Small intestine (tissue), 7 donors: ENCODE measurements at regions not wholly inside any gene's neighbourhood (a gene's known extent, or its start where the extent isn't known, plus 50 kb on each side); places are given as distances from the start of the nearest gene placed in this dataset.

ENCODE experiments used
- DNase-seq, 2 donors: peaks; one replicate each; pipeline versions ENCODE4 v3.0.0 to v3.0.0-alpha.2; 2013
- FAIRE-seq: peaks from 2 replicates; lab custom pipeline; 2012; peaks lifted over from hg19 to GRCh38; lab: Jason Lieb, UNC
- H3K27ac ChIP-seq, 3 donors: one replicate each; pipeline ENCODE4 v1.5.1; 2013; ENCODE audit warnings: low read length in 2 of 3, mild to moderate bottlenecking in 2 of 3, control low read depth in 1 of 3, inconsistent platforms in 1 of 3, low read depth in 1 of 3, moderate library complexity in 1 of 3
- H3K27me3 ChIP-seq, 3 donors: one replicate each; pipeline ENCODE4 v1.6.1; 2013; ENCODE audit warnings: low read length in 3 of 3, inconsistent platforms in 1 of 3; ENCODE audit not compliant: control insufficient read depth in 3 of 3, insufficient read depth in 3 of 3
- H3K36me3 ChIP-seq, 3 donors: one replicate each; pipeline ENCODE4 v1.6.1; 2013; ENCODE audit warnings: low read length in 3 of 3, inconsistent platforms in 1 of 3, low read depth in 1 of 3, mild to moderate bottlenecking in 1 of 3, moderate library complexity in 1 of 3; ENCODE audit not compliant: control insufficient read depth in 3 of 3, insufficient read depth in 2 of 3
- H3K4me1 ChIP-seq, 3 donors: one replicate each; pipeline ENCODE4 v1.6.1; 2013; ENCODE audit warnings: low read length in 2 of 3, inconsistent platforms in 1 of 3, low read depth in 1 of 3, mild to moderate bottlenecking in 1 of 3, moderate library complexity in 1 of 3; ENCODE audit not compliant: control insufficient read depth in 3 of 3, insufficient read depth in 2 of 3
- H3K4me3 ChIP-seq, 3 donors: one replicate each; pipeline ENCODE4 v1.5.1; 2013; ENCODE audit warnings: low read length in 3 of 3, control low read depth in 1 of 3, inconsistent platforms in 1 of 3, low read depth in 1 of 3, mild to moderate bottlenecking in 1 of 3, moderate library complexity in 1 of 3
- H3K9me3 ChIP-seq, 2 donors: one replicate each; pipeline ENCODE4 v1.6.1; 2013; ENCODE audit warnings: low read depth in 1 of 2, low read length in 1 of 2; ENCODE audit not compliant: control insufficient read depth in 2 of 2, insufficient read depth in 1 of 2
- WGBS, 3 donors: extraction: QIAGEN DNeasy Blood & Tissue Kit; methylation state at CpG; one replicate each; pipeline ENCODE4 v1.1.7; 2013; 5-methylcytosine and 5-hydroxymethylcytosine counted together
- donor health status: healthy with polysubstance abuse.
- donor health status: control.
- donor health status: control.
- donor health status: Bipolar disorder and iron deficiency.
- donor health status: healthy.

DNA sequence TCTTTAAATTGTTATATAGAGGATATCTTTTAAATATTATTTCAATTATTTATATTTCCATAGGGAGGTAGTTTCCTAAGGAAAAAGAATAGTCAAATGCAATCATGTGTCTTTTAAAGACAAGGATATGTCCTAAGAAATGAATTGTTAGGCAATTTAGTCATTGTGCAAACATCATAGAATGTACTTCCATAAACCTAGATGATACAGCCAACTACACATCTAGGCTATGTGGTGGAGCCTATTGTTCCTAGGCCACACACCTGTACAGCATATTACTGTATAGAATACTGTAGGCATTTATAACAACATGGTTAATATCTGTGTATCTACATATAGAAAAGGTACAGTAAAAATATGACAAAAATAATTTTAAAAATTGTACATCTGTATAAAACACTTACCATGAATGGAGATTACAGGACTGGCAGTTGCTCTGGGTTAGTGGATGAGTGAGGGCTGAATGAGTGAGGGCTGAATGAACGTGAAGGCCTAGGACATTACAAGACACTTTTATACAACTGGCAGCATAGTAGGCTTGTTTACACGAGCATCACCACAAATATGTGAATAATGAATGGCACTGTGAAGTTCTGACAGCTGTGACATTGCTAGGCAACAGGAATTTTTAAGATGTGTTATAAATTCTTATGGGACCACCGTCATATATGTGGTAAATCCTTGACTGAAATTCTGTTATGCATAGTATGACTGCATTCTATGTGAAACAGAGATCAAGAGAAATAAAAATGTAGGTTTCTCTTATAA lies 1879.0 kb upstream of the RAG2 start:
- H3K27me3 ChIP-seq: no peaks in the 10 kb centered on the region
- no peak overlapping the region for H3K27ac ChIP-seq
- FAIRE-seq (no peak), DNase-seq (no peak)
- 41 to 57% (median 54%) methylated on average over 3 of the region's 3 CpGs for WGBS, 3 donors
- H3K9me3 ChIP-seq: no peaks in the 10 kb centered on the region
- H3K36me3 ChIP-seq: no peaks in the 10 kb centered on the region
- no peaks in the 10 kb centered on the region for H3K4me1 ChIP-seq
- no peak overlapping the region for H3K4me3 ChIP-seq

- Histone ChIP-seq H3K27me3 (no peaks in the 10 kb centered on the region), H3K4me3 (no peak overlapping the region), H3K9me3 (peaks cover 0 to 2% of the 10 kb centered on the region in 2 donors), H3K4me1 (no peaks in the 10 kb centered on the region), H3K36me3 (no peaks in the 10 kb centered on the region), H3K27ac (no peak overlapping the region)
- WGBS, 3 donors: 71 to 79% (median 71%) methylated on average over 6 of the region's 6 CpGs
- DNase-seq: no peak
- no peak for FAIRE-seq
Measured at GRCh38 chr11:38461751-38462150, 1863.7 kb upstream of the RAG2 start.

- Histone ChIP-seq H3K27me3 (no peaks in the 10 kb centered on the region), H3K36me3 (no peaks in the 10 kb centered on the region), H3K4me3 (no peak overlapping the region), H3K4me1 (no peaks in the 10 kb centered on the region), H3K9me3 (peaks cover 0 to 2% of the 10 kb centered on the region in 2 donors), H3K27ac (no peak overlapping the region)
- DNase-seq: no peak
- no peak for FAIRE-seq
- 28 to 39% (median 33%) methylated on average over 2 of the region's 2 CpGs for WGBS, 3 donors
Measured at GRCh38 chr11:38460896-38461295, 1862.9 kb upstream of the RAG2 start.

GRCh38 chr11:38460429-38460828 lies 1862.4 kb upstream of the RAG2 start:
- Histone ChIP-seq H3K4me1 (no peaks in the 10 kb centered on the region), H3K36me3 (no peaks in the 10 kb centered on the region), H3K9me3 (peaks cover 0 to 2% of the 10 kb centered on the region in 2 donors), H3K4me3 (no peak overlapping the region), H3K27ac (no peak overlapping the region), H3K27me3 (no peaks in the 10 kb centered on the region)
- WGBS, 3 donors: 76 to 81% (median 80%) methylated on average over 2 of the region's 2 CpGs
- no peak for DNase-seq
- no peak for FAIRE-seq

GRCh38 chr11:38456371-38456770 lies 1858.3 kb upstream of the RAG2 start:
- DNase-seq (no peak), FAIRE-seq (no peak)
- 67 to 77% (median 69%) methylated on average over 3 of the region's 3 CpGs for WGBS, 3 donors
- Histone ChIP-seq H3K4me3 (no peak overlapping the region), H3K27me3 (no peaks in the 10 kb centered on the region), H3K27ac (no peak overlapping the region), H3K9me3 (no peaks in the 10 kb centered on the region), H3K4me1 (no peaks in the 10 kb centered on the region), H3K36me3 (no peaks in the 10 kb centered on the region)

GRCh38 chr11:38448284-38448683 lies 1850.2 kb upstream of the RAG2 start:
- no peak for DNase-seq
- H3K27me3 ChIP-seq: no peaks in the 10 kb centered on the region
- no peaks in the 10 kb centered on the region for H3K9me3 ChIP-seq
- no peak overlapping the region for H3K4me3 ChIP-seq
- H3K36me3 ChIP-seq: no peaks in the 10 kb centered on the region
- 44 to 63% (median 56%) methylated on average over 2 of the region's 2 CpGs for WGBS, 3 donors
- FAIRE-seq: no peak
- no peak overlapping the region for H3K27ac ChIP-seq
- no peaks in the 10 kb centered on the region for H3K4me1 ChIP-seq

GRCh38 chr11:38446336-38446735 lies 1848.3 kb upstream of the RAG2 start:
- Histone ChIP-seq H3K4me3 (no peak overlapping the region), H3K27ac (no peak overlapping the region), H3K36me3 (no peaks in the 10 kb centered on the region), H3K4me1 (no peaks in the 10 kb centered on the region), H3K9me3 (no peaks in the 10 kb centered on the region), H3K27me3 (no peaks in the 10 kb centered on the region)
- DNase-seq (no peak), FAIRE-seq (no peak)
- WGBS, 3 donors: 85 to 86% (median 85%) methylated on average over 1 of the region's 1 CpG

DNA sequence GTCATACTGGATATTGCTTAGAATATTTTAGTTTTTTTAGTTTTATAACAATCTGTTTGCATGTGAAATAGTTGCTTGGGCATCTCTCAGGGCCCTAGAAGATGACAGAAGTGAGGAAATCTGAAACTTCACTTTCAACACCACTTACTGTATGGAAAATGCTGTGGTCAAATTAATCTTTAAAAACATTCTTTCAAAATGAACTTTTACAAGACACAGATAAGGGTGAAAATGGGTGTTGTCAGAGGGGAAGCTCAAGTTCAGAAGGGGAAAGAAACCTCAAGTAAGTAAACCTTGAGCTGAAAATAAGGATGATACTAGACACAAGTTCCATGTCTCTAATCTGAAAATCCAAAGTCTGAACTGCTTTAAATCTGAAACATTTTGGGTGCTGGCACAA lies 1840.1 kb upstream of the RAG2 start:
- Histone ChIP-seq H3K36me3 (no peaks in the 10 kb centered on the region), H3K27me3 (no peaks in the 10 kb centered on the region), H3K4me3 (no peak overlapping the region), H3K9me3 (peaks cover 0 to 9% of the 10 kb centered on the region in 2 donors), H3K4me1 (no peaks in the 10 kb centered on the region), H3K27ac (no peak overlapping the region)
- no peak for DNase-seq
- FAIRE-seq: no peak

DNA sequence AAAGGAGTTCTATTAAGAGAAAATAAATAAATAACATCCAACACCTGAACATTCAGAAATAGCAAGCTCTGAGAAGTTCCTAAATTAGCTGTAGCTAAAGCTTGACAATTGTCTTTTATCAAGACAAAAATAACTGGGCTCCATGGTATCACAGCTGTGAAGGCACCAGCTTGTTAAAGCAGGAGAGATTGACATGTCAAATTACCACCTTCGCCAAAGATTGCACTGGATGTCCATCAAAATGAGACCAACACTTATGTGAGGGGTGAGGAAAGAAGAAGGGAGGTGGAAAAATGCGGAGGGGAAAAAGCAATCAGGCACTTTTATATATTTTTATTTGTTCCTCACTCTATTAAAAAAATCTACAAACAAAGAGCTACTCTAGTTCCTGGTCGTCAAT lies 1827.5 kb upstream of the RAG2 start:
- DNase-seq (no peak), FAIRE-seq (no peak)
- WGBS, 3 donors: 78 to 84% (median 80%) methylated on average over 3 of the region's 3 CpGs
- no peak overlapping the region for H3K27ac ChIP-seq
- no peak overlapping the region for H3K4me3 ChIP-seq
- H3K4me1 ChIP-seq: no peaks in the 10 kb centered on the region
- no peaks in the 10 kb centered on the region for H3K27me3 ChIP-seq
- no peaks in the 10 kb centered on the region for H3K9me3 ChIP-seq
- no peaks in the 10 kb centered on the region for H3K36me3 ChIP-seq
